Cardiac muscle cell (in vitro differentiated cells and primary cell): ENCODE measurements at regions not wholly inside any gene's neighbourhood (a gene's known extent, or its start where the extent isn't known, plus 50 kb on each side); places are given as distances from the start of the nearest gene placed in this dataset.

ENCODE experiments used
- DNase-seq, 2 donors: peaks; one replicate each; pipeline versions ENCODE4 v3.0.0 to v3.0.0-alpha.2; 2010 to 2017; ENCODE audit warnings: low read depth in 1 of 2, low spot score in 1 of 2
- H3K27ac ChIP-seq: fragments of 200-600 bp; sonication (generic); 2 replicates; pipeline ENCODE4 v1.5.1; 2016
- H3K27me3 ChIP-seq: fragments of 200-600 bp; sonication (generic); 2 replicates; pipeline ENCODE4 v1.6.0; 2016; ENCODE audit warnings: control low read depth
- H3K36me3 ChIP-seq: fragments of 200-600 bp; sonication (generic); 2 replicates; pipeline ENCODE4 v1.5.1; 2016; ENCODE audit warnings: control low read depth
- H3K4me1 ChIP-seq: fragments of 200-600 bp; sonication (generic); 2 replicates; pipeline ENCODE4 v1.8.1; 2017; ENCODE audit warnings: low read depth, mild to moderate bottlenecking, mixed run types
- H3K4me3 ChIP-seq: fragments of 200-600 bp; sonication (generic); 2 replicates; pipeline ENCODE4 v1.5.1; 2016; ENCODE audit warnings: mild to moderate bottlenecking
- H3K9me3 ChIP-seq: fragments of 200-600 bp; sonication (generic); 2 replicates; pipeline ENCODE4 v1.5.1; 2017; ENCODE audit warnings: low read depth, mild to moderate bottlenecking, control low read depth
- TF ChIP-seq, protein P1 (sequence below): IDR thresholded peaks from 2 replicates; pipeline ENCODE4 v1.5.1; 2012; ENCODE audit warnings: low read depth, mild to moderate bottlenecking, low read length

GRCh38 chr12:124456652-124457152 is 110.7 kb downstream of the NCOR2 start:
- Histone ChIP-seq H3K36me3 (peaks cover 2% of the 10 kb centered on the region), H3K4me1 (peaks cover 14% of the 10 kb centered on the region), H3K27ac (peak overlapping the region; percentile 57), H3K27me3 (no peaks in the 10 kb centered on the region), H3K4me3 (no peak overlapping the region), H3K9me3 (no peaks in the 10 kb centered on the region)
- DNase-seq = no peak
- TF ChIP-seq, protein P1, sequence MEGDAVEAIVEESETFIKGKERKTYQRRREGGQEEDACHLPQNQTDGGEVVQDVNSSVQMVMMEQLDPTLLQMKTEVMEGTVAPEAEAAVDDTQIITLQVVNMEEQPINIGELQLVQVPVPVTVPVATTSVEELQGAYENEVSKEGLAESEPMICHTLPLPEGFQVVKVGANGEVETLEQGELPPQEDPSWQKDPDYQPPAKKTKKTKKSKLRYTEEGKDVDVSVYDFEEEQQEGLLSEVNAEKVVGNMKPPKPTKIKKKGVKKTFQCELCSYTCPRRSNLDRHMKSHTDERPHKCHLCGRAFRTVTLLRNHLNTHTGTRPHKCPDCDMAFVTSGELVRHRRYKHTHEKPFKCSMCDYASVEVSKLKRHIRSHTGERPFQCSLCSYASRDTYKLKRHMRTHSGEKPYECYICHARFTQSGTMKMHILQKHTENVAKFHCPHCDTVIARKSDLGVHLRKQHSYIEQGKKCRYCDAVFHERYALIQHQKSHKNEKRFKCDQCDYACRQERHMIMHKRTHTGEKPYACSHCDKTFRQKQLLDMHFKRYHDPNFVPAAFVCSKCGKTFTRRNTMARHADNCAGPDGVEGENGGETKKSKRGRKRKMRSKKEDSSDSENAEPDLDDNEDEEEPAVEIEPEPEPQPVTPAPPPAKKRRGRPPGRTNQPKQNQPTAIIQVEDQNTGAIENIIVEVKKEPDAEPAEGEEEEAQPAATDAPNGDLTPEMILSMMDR = no peak

GRCh38 chr12:124456133-124456651 is 111.2 kb downstream of the NCOR2 start:
- Histone ChIP-seq H3K4me3 (no peak overlapping the region), H3K27ac (no peak overlapping the region), H3K4me1 (peaks cover 14% of the 10 kb centered on the region), H3K27me3 (no peaks in the 10 kb centered on the region), H3K36me3 (peaks cover 2% of the 10 kb centered on the region), H3K9me3 (no peaks in the 10 kb centered on the region)
- no peak for DNase-seq
- TF ChIP-seq, protein P1 = no peak

DNA sequence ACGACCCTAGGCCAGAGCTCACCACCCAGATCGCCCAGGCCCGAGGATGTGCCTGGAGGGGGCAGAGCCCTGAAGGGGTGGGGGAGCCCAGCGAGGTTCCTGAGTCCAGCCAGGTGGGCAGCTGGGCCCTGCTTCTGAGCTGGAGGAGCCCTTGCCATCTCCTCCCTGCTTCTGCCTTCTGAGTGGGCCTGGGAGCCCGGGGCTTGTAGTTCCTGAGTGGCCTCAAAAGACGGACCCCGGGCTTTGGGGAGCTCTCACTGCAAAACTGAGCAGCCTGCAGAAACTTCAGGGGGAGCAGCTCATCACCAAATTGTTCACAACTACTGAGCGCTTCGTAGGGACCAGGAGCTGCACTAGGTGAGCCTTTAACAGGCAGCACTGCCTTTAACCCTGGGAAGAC is 112.1 kb downstream of the NCOR2 start:
- no peaks in the 10 kb centered on the region for H3K9me3 ChIP-seq
- peak overlapping the region; percentile 83 for H3K27ac ChIP-seq
- H3K27me3 ChIP-seq = no peaks in the 10 kb centered on the region
- H3K4me1 ChIP-seq = peaks cover 14% of the 10 kb centered on the region
- H3K36me3 ChIP-seq = peaks cover 2% of the 10 kb centered on the region
- DNase-seq = no peak
- TF ChIP-seq, protein P1 = no peak
- no peak overlapping the region for H3K4me3 ChIP-seq

DNA sequence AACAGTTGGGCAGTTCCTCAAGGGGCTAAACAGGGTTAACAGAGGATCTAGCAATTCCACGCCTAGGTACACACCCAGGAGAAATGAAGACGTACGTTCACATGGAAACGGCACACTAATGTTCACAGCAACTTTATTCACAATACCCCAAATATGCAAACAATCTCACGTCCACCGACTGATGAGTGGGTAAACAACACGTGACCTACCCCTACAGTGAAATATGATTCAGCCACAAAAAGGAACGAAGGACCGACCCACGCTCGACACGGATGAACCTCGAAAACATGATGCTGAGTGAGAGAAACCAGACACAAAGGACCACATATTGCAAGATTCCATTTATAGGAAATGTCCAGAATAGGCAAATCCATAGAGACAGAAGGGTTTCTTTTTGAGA is 112.7 kb downstream of the NCOR2 start:
- no peak overlapping the region for H3K4me3 ChIP-seq
- TF ChIP-seq, protein P1 = no peak
- peaks cover 14% of the 10 kb centered on the region for H3K4me1 ChIP-seq
- peak in 1 of 2 donors; percentile 21 for DNase-seq
- no peaks in the 10 kb centered on the region for H3K27me3 ChIP-seq
- no peaks in the 10 kb centered on the region for H3K9me3 ChIP-seq
- H3K36me3 ChIP-seq = peaks cover 2% of the 10 kb centered on the region
- peak overlapping the region; percentile 83 for H3K27ac ChIP-seq

DNA sequence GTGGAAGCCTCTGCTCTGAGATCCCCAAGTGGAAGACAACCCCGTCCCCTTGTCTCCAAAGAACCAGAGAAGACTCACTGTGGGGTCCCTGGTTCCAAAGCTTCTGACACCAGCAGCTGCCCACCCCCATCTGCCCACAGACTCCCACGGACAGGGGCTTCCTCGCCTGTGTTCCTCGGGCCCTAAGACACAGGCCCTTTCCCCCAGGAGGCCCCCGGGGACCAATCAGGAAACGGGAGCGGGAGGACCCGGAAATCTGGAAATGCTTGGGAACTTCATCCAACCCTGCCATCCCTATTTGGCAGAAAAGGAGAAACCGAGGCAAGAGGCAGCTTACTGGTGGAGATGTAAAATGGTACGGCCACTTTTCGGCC is 113.1 kb downstream of the NCOR2 start:
- peaks cover 2% of the 10 kb centered on the region for H3K36me3 ChIP-seq

More for the DNA sequence above, 113.1 kb downstream of the NCOR2 start:
- Histone ChIP-seq H3K4me1 (peaks cover 14% of the 10 kb centered on the region), H3K27ac (peak overlapping the region; percentile 83), H3K27me3 (no peaks in the 10 kb centered on the region), H3K4me3 (no peak overlapping the region), H3K9me3 (no peaks in the 10 kb centered on the region)
- no peak for DNase-seq
- TF ChIP-seq, protein P1 = no peak
